ENCODE measurements at regions not wholly inside any gene's neighbourhood (a gene's known extent, or its start where the extent isn't known, plus 50 kb on each side); places are given as distances from the start of the nearest gene placed in this dataset.

- no peak for TF ChIP-seq CTCF (IDR thresholded peaks at IDR 0.05)
- TF ChIP-seq POLR2A (IDR thresholded peaks at IDR 0.05): no peak
Measured at GRCh38 chr13:31455581-31455980, 255.8 kb downstream of the B3GLCT start.

Data from Peyer's patch (tissue), 4 donors.